DND-41 (cell line): ENCODE measurements at regions not wholly inside any gene's neighbourhood (a gene's known extent, or its start where the extent isn't known, plus 50 kb on each side); places are given as distances from the start of the nearest gene placed in this dataset.
"Not testable (repeated sequence)": the region's sequence is repeated elsewhere in the genome, so short reads cannot be mapped to it uniquely, and the experiment has no call there.

Source experiments
- EZH2 ChIP-seq: IDR thresholded peaks from 3 replicates; pipeline ENCODE4 v1.6.1; 2012; ENCODE audit warnings: borderline replicate concordance, low read depth, mild to moderate bottlenecking, moderate library complexity, low read length, inconsistent platforms; ENCODE audit not compliant: severe bottlenecking
- TF ChIP-seq, protein P1 (sequence below): IDR thresholded peaks from 2 replicates; pipeline ENCODE4 v1.5.1; 2012; ENCODE audit warnings: borderline replicate concordance, low read length, moderate library complexity, mild to moderate bottlenecking; ENCODE audit not compliant: poor library complexity, severe bottlenecking; ENCODE audit errors: extremely low read depth

DNA sequence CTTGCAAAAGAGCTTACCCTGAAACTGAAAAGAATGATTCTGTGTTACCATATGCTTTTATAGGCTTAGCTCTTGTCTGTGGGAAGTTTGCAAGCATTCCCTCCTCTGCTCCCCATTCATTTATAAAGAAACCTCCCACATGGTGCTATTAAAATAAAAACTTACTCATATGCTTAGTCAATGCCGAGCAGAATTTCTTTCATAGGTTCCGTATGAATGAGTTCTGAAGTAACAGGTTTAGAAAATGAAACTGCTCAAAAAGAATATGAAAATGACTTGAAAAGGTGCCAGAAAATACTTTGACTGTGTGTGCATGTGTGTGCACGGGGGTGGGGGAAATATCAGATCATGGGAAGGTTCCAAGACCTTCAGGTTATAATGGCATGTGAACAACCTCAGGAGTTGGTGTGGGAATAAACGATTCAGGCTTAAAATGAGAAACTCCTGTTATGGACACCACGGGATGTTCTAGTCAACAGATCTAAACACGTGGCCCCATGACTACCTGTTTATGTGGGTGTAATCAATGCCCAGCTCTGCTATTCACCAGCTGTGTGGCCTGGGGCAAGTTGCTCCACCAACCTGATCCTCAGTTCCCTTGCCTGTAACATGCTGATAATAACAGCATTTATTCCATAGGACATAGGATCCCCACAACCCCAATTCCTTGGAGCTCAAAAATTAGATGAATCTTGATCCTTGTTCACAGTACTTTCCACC is 293.7 kb upstream of the PLGLB1 start:
- TF ChIP-seq, protein P1, sequence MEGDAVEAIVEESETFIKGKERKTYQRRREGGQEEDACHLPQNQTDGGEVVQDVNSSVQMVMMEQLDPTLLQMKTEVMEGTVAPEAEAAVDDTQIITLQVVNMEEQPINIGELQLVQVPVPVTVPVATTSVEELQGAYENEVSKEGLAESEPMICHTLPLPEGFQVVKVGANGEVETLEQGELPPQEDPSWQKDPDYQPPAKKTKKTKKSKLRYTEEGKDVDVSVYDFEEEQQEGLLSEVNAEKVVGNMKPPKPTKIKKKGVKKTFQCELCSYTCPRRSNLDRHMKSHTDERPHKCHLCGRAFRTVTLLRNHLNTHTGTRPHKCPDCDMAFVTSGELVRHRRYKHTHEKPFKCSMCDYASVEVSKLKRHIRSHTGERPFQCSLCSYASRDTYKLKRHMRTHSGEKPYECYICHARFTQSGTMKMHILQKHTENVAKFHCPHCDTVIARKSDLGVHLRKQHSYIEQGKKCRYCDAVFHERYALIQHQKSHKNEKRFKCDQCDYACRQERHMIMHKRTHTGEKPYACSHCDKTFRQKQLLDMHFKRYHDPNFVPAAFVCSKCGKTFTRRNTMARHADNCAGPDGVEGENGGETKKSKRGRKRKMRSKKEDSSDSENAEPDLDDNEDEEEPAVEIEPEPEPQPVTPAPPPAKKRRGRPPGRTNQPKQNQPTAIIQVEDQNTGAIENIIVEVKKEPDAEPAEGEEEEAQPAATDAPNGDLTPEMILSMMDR, result not testable (repeated sequence)
- TF ChIP-seq EZH2, result not testable (repeated sequence)
